Transverse colon (tissue), 4 donors: ENCODE measurements at regions not wholly inside any gene's neighbourhood (a gene's known extent, or its start where the extent isn't known, plus 50 kb on each side); places are given as distances from the start of the nearest gene placed in this dataset.

Source experiments
- CTCF ChIP-seq, 5 experiments: fragments of 200-600 bp in 3 of 5; fragments of 450-650 bp in 2 of 5; sonication (generic) in 3 of 5; IDR thresholded peaks; 1 replicate in 2 of 5; 2 replicates in 3 of 5; pipeline ENCODE4 v1.5.1; 2016 to 2017; ENCODE audit warnings: antibody characterized with exemption in 5 of 5, inconsistent platforms in 3 of 5, mild to moderate bottlenecking in 2 of 5, moderate library complexity in 1 of 5
- POLR2A ChIP-seq: fragments of 450-650 bp; IDR thresholded peaks from one replicate; pipeline ENCODE4 v1.6.1; 2016; ENCODE audit warnings: antibody characterized with exemption, mild to moderate bottlenecking, moderate library complexity
- POLR2AphosphoS5 ChIP-seq, 3 donors: sonication (generic); formaldehyde crosslinking; IDR thresholded peaks; one replicate each; pipeline ENCODE4 v1.6.1; 2016; ENCODE audit warnings: antibody characterized with exemption in 3 of 3

GRCh38 chr6:91376686-91377085 lies 789.8 kb upstream of the MAP3K7 start:
- TF ChIP-seq CTCF (IDR thresholded peaks at IDR 0.05), result no peak
- no peak for TF ChIP-seq POLR2A
- TF ChIP-seq POLR2AphosphoS5 (IDR thresholded peaks at IDR 0.05), result no peak
